ENCODE measurements at regions not wholly inside any gene's neighbourhood (a gene's known extent, or its start where the extent isn't known, plus 50 kb on each side); places are given as distances from the start of the nearest gene placed in this dataset.

GRCh38 chr5:30501065-30501464 lies 692.4 kb upstream of the CDH6 start:
- no peak for TF ChIP-seq GATA3 (IDR thresholded peaks at IDR 0.05; ENCODE audit: low read depth, low read length)
- no peak for TF ChIP-seq GATA2 (IDR thresholded peaks at IDR 0.05; ENCODE audit: low read depth, low read length)
